ENCODE measurements at regions not wholly inside any gene's neighbourhood (a gene's known extent, or its start where the extent isn't known, plus 50 kb on each side); places are given as distances from the start of the nearest gene placed in this dataset.

DNA sequence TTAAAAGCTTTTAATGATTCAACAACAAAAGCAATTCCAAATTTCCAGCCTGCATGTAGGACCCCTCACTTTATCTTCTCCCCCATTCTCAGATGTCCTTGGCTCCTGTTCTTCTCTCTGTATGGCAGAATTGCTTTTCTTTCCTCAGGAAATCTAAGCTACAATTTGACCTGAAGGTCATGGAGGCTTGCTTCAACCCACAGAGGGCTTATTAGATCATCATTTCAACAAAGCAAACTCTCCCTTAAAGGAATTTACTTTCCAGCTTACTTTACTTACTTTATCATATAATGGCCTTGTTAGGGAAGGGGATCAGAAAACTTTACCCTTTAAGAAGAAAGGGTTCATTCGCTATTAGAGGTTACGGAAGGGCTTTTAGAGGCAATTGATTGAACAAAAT lies 211.5 kb downstream of the RAD51AP2 start:
- no peak for DNase-seq (ENCODE audit: low read depth)

DNA sequence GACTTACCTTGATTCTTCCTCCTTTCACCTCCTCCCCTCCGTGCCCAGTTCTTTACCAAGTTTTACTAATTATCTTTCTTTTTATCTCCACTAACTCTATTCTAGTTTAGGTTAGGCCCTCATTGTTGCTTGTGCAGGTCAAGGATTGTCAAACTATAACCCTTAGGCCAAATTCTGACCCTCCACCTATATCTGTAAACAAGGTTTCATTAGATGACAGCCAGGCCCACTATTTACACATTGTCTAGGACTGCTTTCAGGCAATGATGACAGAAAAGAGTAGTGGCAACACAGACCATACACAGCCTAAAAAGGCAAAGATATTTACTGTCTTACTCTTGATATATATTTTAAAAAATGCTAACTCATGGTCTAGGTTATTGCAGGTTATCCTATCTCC lies 212.0 kb downstream of the RAD51AP2 start:
- no peak for DNase-seq (ENCODE audit: low read depth)

DNA sequence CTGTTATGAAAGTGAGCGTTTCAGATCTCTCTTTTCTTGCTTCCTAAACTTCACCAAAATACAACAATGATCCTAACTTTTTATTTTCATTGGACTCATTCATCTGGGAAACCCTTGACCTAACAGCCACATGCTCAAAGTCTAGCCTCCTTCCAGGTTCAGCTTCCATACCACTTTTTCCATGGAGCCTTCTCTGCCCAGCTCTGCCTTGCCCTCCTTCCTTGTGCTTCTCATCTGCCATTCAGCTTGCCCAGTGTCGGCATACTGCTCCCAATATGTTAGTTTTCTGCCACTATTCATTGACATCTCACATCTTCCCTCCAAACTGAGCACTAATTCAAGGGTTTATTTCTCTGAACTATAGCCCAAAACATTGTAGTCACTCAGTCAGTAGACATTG lies 214.7 kb downstream of the RAD51AP2 start:
- no peak for DNase-seq (ENCODE audit: low read depth)

DNA sequence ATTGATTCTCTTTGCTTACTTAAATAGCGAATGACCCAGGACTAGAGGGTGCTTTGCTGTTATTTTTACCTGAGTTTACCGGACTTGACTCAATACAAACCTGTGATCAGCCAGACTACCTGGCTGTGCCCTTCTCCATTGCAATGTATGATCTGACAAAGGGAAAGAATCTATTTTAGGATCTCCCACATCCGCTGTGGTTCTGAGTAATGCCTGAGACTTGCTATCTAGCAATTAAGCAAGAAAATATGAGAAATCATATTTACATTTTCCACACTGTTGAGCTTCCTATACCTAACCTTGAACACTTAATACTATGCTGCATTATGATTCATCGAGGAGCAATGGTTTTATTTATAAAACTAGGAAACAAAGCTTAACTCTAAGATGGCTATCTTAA lies 215.2 kb downstream of the RAD51AP2 start:
- no peak for DNase-seq (ENCODE audit: low read depth)

DNA sequence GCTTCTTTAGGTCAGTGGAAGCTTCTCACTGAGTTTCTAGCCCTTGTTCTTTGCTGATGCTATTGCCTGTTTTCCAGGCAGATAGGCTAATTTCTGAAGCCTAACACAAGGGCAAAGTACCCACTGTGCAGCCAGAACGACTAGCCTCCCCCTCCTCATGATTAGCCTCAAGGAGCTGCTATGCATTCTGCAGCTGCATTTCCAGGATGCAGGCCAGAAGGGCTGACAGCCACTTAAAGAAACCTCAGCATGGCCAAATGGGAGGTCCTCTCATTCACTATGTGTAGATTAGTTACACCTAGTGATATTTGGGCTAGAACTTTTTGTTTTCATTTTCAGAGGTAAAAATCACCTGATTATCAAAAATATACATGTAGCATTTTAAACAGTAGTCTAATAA lies 216.0 kb downstream of the RAD51AP2 start:
- peak; percentile 17 for DNase-seq (ENCODE audit: low read depth)

DNA sequence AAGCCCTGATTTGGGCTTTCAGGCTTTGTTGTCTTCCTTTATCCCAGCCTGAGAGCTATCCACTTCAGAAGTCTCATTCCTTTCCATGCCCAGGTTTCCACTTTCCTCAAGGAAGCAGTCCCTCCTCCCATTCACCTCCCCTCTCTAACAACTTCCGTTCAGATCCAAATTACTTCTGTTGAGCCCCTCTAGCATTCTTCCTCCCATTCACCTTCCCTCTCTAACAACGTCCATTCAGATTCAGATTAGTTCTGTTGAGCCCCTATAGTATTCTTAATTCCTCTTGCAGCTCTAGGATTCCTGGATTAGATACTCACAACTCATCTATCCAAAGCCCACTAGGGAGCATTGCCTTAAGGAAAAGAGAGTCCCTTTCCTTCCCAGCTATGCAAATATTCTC lies 216.8 kb downstream of the RAD51AP2 start:
- no peak for DNase-seq (ENCODE audit: low read depth)

DNA sequence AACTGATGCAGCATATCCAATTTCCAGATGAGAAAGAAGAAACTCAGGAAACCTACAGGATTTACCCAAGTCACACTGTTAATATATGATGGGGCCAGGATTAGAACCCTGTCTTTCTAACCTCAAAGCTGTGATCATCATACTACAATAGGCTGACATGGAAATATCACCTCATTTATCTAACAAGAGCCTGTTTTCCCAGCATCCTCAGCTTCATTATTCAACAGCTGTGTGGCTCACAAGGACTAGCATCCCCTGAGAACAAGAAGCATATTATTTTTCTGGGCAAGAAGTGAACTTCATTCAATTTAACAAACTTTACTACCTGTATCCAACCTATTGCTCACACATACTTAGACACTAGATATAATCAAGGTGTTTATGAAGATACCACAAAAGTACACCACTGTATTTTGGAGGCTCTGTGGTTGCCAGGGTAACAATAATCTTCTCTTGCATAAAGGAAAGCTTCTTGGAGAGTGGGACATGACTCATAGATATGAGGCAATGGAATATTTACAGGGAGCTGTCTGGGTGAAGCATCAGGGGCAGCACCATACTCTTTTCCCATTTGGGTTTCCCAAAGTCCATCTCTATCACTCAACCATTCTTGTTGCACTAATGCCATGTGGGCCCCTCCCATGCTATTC lies 218.2 kb downstream of the RAD51AP2 start:
- DNase-seq (ENCODE audit: low read depth): peak; percentile 8

DNA sequence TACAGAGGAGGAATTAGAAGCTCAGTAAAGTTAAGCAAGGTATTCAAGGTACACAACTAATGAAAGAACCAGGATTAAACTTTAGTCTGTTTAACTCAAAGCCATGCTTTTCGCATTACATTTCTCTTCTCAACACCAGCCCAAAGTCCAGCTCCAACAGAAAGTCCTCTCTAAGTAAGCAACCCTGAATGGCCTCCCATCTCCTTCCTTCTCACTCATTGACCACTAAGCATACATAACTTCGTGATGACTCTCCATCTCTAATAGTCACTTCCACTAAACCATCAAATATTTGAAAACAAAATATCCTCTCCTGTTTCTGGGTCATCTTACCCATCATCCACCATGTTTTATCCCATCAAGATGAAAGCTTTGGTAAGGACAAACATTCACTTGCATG lies 219.8 kb downstream of the RAD51AP2 start:
- no peak for DNase-seq (ENCODE audit: low read depth)

DNA sequence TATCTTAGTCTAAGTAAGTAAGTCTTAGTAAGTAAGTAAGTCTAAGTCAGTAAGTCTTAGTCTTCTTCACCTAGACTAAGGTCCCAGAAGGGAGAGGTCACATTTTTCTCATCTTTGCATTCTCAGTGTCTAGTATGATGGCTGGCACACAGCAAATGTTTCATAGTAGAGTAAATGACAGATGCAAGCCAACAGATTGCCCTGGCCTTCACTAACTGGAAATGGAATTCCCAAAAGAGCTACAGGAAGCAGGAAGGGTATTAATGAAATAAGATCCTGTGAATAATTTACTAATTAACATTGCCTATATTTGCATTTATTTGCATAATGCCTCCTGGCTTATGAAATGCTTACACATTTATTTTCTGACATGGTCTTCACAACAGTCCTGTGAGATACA lies 221.6 kb downstream of the RAD51AP2 start:
- DNase-seq (ENCODE audit: low read depth): no peak

DNA sequence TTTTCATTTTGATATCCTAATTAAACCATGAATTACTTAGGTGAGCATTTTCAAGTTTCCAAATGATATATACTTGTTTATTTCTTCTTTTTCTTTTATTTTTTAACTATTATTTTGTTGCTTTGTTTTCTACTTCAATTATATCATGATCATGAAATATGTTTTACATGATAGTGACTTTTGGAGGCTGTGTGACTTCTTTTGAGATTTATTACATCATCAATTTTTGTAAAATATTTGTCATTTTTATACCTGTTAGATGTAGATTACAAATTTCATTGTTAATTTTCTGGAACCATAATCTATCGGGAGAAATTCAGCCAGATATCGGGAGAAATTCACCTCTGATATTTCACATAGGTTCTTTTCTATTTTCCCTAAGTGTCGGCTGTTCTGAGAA lies 228.6 kb downstream of the RAD51AP2 start:
- no peak for DNase-seq (ENCODE audit: low read depth)

DNA sequence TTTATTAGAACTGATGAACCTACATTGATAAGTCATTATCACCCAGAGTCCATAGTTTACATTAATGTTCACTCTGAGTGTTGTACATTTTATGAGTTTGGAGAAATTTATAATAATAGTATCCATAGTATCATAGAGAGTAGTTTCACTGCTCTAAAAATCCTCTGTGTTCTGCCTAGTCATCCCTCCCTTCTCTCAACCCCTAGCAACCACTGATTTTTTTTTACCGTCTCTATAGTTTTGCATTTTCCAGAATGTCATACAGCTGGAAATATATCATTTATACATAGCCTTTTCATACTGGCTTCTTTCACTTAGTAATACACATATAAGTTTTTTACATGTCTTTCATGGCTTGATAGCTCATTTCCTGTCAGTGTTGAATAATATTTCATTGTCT lies 231.1 kb downstream of the RAD51AP2 start:
- no peak for DNase-seq (ENCODE audit: low read depth)

DNA sequence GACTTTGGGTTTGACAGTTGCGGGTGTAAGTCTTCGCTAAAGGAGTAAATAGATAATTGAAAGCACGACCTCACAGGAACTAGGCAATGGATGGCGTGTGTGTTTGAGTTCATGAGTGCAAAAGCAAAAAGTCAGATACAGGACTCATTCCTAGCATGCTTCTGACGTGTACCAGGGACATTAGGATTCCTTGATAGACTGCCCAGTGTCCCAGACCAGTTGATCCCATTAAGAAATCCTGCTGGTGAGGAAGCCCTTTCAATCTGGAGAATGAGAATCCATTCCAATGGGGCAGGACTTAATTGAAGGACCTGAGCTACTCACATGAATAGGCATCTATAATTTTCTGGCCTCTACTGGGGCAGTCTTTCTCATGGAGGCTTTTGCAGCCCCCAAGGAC lies 235.4 kb downstream of the RAD51AP2 start:
- no peak for DNase-seq (ENCODE audit: low read depth)

DNA sequence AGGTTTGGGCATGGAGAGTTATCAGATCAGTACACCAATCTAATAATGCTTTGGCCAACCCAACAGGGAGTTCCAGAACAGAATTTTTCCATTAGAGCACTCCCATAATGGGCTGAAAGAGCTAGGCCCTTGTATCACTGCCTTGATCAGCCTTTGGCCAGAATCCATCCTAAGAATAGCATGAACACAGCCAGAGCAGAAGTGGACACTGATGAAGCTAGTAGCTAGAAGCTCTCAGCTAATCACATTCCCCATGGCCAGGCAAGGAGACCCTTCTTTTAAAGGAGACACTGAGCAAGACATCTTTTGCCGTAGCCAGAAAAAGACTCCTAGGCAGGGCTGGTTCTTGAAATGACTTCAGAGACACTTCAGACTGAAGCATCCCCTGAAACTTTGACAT lies 236.0 kb downstream of the RAD51AP2 start:
- DNase-seq (ENCODE audit: low read depth): no peak

DNA sequence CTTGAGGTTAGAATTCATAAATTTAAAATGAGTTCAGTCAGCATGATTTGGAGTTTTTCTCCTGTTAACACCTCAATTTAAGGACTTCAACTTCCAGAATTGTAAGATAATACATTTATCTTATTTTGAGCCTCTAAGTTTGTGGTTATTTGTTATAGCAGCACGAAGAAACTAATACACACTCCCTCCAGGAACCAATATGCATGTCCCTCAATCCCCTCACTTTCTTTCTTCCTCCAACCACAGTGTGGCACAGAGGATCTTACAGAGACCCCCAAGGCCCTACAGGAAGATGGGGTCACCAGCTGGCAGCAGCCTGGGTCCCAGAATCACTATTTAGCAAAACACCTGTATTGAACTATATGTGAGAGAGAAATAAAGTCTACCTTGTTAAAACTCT lies 242.0 kb downstream of the RAD51AP2 start:
- DNase-seq (ENCODE audit: low read depth): no peak

DNA sequence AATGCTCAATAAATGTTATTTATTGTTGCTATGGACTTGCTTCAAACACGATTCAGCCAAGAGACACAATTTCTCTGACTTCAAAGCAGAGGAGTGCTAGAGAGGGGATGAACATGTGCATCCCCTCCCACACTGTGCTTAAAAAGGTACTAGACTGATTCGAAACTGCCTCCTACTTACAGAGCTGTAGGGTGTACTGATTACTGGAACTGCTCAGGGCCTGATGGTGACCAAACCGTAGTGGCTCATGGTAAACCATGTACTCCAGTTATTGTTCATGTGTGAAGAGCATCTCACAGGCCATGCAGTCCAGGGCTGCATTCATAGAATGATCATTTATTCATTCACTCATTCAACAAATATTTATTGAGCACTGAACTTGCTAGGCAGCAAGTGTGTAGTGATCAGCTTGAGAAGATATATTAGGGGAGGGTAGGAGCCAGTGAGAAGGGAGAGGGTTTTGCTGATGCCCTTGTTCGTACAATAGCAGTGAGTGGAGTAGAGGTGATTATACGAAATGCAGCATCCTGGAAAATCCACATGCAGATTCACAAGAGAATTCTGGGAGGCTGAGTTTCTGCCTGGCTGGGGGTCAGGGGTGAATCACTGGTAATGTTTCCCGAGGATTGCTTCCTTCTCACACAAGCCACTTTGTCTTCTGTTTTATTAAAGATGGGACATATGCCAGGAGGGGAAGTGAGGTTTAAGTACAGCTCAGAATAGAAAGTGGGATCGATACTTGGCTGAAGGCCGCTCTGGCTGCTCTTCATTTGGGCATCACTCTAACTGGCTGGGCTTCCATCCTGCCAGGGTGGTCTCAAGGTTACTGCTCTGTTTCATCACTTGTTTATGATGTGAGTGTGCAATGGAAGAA lies 245.4 kb downstream of the RAD51AP2 start:
- DNase-seq (ENCODE audit: low read depth): no peak

DNA sequence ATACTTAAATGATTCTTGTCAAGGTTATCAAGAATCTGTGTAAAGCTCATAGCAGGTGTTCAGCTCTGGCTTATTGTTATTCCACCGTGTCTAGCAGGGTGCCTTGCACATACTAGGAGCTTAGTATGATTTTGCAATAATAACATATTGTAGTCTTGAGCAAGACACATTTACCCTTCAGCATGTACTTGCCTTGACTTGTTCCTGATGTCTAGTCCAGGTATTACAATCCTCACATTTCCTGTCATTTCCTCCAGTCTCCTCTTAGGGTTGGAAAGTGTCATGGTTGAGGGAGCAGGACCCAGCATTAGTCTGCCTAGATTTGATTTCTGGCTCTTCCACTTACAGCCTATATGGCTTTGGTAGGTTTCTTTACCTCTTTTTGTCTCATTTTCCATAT lies 246.1 kb downstream of the RAD51AP2 start:
- no peak for DNase-seq (ENCODE audit: low read depth)

DNA sequence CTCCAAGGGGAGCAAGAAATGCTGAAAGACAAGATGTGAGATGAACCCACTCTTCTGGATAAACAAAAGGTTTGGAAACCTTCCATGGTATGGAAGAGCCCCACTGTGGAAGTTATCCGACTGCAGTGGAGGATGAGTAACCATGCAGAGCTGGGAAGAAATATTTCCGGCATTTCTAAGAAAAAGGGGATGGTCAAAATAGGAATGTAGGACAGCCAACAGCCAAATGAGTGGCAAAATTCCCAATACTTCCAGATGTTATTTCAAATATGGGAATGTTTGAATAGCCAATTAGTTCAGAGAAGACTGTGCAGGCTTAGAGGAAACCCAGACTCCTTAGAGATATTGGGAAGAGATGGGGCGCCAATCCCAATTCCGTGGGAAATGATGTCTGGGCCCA lies 246.8 kb downstream of the RAD51AP2 start:
- no peak for DNase-seq (ENCODE audit: low read depth)

DNA sequence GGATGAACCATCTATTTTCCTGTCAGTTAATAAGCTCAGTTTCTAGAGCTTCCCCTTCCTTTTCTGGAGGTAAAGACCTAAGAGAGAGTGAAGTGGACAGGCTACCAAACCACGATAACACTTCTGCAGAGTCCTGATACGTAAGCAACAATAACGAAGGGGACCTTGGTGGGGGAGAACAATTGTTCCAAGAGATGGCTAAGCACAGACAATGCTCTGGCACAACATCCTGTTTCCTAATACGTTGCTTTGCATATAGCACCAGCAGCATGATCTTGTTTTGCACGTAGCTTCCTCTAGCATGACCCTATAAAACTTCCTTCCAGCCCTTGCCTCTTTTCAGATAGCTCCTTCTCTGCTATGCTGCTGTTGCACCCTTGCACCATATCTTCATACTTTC lies 247.3 kb downstream of the RAD51AP2 start:
- no peak for DNase-seq (ENCODE audit: low read depth)

DNA sequence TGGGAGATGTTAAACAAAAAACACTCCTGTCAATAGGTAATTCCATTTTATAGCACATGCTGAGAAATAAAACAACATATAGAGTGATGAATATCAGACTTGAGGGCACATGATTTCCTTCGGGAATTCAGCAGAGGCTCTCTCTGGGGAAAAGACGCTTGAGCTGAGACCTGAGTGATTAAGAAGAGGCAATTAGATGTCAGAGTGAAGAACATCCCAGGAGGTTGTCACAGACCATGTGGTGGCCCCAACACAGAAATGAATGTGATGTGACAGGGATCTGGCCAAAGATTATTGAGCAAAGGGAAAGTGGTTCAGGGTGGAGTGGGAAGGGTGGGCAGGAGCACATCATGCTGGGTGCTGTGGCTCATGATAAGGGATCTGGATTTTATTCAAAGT lies 254.7 kb downstream of the RAD51AP2 start:
- DNase-seq (ENCODE audit: low read depth): no peak

DNA sequence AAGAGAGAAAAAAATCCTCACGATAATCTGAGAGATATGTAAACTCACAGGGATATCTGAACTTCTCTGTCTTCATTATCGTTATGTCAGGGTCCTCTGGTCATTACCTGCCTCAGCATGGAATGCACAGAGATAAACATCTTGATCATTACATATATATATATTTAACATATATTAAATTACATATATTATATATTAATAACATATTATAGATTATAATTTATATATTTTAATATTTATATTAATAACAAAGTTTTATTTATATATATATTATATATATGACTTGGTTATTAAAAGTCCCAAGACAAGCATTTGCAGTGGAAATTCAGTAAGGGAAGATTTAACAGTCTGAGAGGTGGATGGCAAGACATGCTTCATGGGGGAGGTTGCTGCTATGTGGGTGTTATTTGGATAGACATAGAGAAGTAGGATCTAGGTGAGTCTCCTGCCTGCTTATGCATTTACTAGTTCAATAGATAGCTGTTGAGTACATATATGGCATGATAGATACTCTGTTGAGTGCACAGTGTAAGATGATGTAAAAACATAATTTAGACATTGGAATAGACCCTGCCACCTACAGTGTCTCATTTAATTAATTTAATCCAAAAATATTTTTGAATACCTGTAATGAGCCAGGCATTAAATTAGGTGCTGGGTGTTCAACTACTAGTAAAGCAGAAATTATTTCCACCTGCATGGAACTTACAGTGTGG lies 255.2 kb downstream of the RAD51AP2 start:
- no peak for DNase-seq (ENCODE audit: low read depth)

DNA sequence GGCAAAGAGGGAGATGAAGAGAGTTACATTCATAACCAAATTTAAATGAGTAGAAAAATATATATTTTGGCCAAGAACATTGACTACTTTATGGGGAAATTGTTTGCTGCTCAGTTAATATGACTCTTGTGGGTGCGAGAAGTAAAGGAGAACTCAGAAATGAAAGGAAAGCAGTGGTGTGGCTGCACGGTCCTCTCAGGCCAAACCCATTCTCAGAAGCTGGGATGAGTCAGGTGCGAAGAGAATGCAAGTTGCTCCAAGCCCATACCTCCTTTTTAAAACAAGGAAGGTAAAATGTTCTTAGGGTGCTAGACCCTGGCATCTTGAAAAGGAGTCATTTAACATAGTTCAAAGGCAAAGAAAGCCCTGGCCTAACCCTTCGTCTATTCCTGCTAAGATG lies 258.6 kb downstream of the RAD51AP2 start:
- no peak for DNase-seq (ENCODE audit: low read depth)

DNA sequence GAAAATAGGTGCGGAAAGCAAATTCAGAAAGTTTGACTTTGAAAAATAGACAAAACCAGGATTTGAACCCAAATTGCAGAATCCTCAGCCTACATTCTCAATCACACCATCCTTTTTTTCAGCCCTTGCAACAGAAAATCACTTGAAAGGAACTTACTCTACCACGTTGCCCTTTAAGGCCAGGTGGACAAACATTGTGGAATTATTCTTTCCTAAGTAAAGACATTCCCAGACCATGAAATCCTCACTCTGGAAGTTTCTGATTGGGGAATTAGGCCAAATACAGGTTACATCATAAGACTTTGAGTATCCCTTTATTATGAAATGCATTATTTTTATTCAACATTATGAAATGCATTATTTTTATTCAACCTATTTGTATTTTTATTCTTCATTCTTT lies 259.4 kb downstream of the RAD51AP2 start:
- no peak for DNase-seq (ENCODE audit: low read depth)

Measured in forelimb muscle (tissue), 1 donor.